Activated CD4-positive, alpha-beta T cell treated with anti-CD3 and anti-CD28 coated beads for 1 hour (primary cell): ENCODE measurements at regions not wholly inside any gene's neighbourhood (a gene's known extent, or its start where the extent isn't known, plus 50 kb on each side); places are given as distances from the start of the nearest gene placed in this dataset.

Source experiments
- DNase-seq: peaks from one replicate; pipeline ENCODE4 v3.0.0-alpha.2; 2020

DNA sequence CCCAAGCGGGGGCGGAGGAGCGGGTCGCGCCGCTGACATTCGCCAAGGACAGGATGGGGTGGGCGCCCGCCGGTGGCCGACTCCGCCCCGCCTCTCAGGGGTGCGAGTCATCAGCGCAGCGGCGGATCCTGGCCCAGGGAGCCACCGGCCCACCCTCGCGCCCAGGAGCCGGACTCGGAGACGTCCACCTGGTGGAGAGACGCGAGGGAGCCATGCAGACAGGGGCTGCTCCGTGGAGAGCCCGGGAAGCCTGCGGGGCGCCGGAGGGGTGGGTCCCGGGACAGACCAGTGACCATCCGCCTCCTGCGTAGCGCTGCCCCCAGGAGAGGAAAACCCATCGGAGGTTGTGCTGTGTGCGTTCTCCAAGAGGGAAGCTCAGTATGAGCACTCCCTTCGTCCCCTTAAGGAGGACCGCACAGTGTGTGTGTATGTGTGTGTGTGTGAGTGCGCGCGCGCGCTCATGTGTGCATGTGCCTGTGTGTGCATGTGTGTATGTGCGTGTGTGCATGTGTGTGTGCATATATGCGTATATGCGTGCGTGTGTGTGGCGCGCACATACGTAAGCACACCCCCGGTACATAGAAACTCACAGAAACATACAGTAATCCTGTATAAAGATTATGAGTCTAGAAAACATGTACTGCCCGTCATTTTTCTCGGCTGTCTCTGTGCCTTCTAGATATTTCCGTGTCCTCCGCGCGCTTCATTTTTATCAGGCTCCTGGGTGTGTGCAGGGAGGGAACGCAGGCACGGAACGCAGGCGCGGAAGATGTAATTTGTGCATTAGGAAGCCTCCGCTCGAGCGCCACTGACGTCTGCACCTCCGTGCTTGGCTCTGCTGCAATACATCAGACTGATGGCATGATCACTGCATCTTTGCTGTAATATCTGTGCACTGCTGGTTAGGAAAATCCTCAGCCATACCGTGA lies 158.9 kb downstream of the TBXT start:
- DNase-seq: no peak

DNA sequence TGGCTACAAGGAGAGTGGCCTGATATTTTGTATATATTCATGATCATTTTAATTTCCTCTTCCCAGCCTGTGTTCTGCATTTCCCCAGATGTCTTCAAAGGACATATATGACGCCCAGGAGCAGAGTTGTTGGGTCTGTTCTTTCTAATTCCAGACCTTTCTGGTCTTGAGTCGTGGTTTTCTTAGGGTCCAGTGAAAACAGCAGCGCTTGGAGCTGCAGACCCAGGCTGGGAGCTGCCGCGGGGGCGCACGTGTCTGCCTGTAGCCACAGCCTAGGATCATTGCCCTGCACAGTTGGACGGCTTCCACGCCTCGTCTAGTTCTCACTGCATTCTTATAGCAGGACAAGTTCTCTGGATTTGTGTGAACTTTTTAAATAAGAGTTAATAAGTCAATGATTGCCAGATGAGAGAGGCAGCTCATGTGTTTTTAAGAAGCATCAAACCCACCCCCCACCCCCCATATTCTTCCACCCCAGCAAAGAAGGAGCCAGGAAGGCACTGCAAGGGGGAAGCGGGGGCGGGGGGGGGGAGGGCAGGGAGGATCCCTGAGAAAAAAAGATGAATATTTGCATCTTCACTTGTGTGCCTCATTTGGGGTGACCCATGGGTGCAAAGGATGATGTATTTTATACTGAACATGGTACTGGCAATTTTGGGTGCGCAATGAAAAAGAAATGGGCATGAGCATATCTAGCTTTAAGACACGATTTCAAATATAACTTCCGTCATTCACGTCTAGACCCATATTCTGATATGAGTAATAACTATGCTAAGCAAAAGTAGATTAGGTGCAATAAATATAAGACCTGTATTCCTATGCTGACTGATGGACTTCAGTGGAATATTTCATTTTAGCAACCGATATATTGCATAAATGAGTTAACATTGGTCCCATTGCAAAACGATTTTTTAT lies 160.0 kb downstream of the TBXT start:
- no peak for DNase-seq

- DNase-seq: no peak
Observed at GRCh38 chr6:166006900-166007301, 160.8 kb downstream of the TBXT start.

DNA sequence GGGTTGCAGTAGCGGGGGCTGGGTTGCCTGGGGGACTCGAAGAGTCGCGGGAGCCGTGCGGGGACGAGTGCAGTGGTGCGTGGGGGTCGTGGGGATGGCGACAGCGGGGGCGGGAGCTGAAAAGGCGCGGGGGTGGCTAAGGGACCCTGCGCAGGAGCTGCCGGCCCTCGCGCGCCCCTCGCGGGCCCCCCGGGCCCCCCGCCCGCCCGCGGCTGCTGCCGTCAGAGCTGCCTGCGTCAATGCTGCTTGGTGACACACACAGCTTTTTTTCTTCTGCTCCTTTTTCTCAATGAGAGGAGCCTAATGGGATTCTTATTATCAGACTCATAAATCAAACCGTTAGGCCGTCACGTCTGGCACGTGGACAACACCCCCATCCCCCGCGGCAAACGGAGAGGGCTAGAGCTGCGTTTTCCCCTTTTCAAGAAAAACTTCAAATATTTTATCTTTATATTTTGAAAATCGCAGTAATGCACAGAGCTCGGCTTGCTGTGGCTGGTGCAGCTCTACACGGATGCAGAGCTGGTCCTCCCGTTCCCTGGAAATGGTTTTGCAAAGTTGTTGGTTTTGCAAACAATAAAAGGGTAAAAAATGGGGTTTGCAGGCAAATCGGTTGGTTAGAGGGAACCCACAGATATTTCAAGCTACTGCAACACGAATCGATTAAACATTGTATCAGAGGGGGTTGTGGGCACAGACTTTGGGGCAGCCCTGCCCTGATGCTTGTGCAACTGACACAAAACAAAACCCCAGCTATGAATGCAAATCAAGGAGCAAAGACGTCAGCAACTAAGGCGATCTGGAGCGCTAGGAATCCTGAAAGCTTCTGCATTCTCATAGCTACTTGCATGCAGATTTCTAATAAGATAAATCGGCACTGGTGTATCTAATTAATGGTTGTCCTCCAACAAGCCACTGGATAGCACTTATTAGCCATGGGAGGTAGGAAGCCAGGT lies 161.4 kb downstream of the TBXT start:
- DNase-seq: no peak

DNA sequence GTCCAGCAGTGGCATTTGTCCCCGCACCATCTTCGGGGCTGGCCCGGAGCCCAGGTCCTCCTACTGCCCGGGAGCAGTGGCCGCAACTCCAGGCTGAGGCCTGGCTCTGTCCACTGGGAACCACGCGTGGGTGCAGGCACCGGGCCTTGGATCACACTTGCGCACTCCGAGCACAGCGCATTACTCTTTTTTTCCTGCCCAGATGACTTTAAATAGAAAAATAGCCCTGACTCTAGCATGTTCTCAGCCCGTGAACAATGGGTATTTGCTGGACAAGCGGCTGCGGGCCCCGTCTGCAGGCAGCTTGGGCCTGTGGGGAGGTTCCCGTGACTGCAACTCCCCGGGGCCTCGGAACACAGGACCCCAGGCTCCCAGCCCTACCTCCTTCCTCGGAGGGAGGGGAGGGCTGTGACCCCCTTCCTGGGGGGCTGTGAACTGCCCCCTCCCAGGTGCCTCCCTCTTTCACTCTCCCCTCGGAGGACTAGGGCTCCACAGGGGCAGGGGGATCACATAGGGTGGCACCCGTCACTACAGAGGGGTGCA lies 162.2 kb downstream of the TBXT start:
- no peak for DNase-seq

DNA sequence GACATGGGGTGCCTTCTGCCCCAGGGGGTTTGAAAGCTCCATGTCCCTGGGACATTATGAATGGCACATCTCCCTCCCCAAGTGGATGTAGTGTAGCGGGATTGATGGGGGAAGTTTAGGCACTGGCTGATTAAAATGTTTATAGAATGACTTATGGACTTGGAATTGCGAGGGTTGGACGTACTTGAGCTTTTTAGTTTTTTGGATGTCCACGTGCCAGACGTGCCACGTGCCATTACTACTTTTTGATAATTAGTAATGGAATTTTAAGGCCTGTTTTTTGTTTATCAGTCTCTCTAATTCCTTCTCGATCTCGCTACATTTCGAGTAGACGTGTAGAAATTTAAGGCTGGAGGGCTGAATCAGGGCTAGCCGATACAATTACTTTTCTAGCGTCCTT lies 162.8 kb downstream of the TBXT start:
- no peak for DNase-seq

DNA sequence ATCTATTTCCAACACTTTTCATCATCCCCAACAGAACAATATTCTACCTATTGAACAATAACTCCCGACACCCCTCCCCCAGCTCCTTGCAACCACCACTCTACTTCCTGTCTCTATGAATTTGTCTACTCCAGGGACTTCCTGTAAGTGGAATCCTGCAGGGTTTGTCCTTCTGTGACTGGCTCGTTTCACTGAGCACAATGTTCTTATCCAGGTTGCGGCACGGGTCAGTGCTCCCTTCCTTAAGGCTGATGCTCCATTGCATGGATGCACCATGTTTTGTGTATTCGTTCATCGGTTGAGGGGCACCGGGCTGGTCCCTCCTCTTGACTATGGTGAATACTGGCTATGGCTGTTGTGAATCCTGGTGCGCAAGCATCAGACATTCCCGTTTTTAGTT lies 163.2 kb downstream of the TBXT start:
- no peak for DNase-seq

GRCh38 chr6:166003569-166003968 lies 164.1 kb downstream of the TBXT start:
- no peak for DNase-seq

- DNase-seq: no peak
Observed at GRCh38 chr6:166001359-166001758, 166.3 kb downstream of the TBXT start.

GRCh38 chr6:165999279-165999678 lies 168.4 kb downstream of the TBXT start:
- no peak for DNase-seq

DNA sequence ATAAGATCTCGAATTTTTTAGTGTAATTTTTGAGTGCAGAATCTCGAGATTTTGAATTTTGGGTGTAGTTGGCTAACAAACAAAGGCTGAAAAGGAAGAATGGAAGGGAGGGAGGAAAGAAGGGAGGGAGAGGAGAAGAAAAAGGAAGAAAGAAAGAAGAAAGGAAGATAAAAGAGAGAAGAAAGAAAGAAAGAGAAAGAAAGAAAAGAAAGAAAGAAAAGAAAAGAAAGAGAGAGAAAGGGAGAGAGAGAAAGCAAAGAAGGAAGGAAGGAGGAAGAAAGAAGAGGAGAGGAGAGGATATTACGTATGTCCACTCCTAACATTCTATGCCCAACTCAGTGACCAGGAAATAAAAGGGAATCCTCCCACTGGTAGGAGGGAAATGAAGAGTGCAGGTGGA lies 169.6 kb downstream of the TBXT start:
- DNase-seq: no peak

GRCh38 chr6:165991341-165991740 lies 176.3 kb downstream of the TBXT start:
- DNase-seq: no peak

DNA sequence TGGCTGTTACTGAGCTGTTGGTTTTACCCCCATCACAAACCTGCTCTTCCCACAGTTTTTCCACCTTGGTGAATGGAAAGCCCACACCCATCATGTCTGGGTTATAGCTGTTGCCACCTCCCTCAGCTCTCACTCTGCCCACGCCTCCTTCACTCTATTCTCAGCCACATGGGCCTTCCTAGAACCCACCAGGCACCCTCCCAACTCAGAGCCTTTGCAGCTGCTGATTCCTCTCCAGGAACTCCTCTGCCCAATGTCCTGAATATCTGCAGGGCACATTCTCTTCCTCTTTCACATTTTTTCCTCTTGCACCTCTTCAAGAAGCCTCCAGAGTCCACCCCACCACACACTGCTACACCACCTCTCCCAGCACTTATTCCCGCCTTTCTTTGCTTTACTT lies 177.4 kb downstream of the TBXT start:
- no peak for DNase-seq

DNA sequence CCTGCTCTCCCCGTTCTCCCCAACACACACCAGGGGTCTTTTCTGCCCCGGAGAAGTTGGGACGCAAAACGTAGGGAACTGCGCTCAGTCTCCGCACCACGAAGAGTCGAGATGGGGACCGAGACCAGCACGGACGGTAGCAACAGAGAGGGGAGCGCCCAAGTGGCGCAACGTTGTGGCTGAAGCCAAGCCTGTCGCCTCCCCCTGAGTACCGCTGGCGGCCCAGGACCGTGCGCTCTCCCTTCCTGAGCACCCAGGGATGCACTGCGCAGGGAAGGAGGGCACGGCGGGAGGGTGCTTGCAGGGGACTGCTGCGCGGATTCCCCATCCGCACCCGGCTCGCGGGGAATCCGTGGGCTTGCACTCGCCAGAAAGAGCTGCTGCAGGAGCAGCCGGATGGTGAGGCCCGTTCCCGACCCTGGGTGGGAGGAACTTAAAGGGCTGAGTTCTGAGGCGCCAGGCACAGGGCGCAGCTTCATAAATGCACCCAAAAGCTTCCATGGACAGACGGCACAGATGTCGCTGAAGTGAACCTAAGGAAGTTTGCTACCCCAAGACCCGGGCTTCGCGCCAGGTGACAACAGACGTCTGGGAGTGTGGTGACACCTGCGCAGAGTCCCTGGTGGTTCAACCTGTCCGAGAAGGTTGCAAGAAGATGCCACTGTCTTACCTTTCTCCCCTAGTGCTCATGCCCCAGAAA lies 178.7 kb downstream of the TBXT start:
- DNase-seq: no peak

GRCh38 chr6:165988302-165988756 lies 179.3 kb downstream of the TBXT start:
- no peak for DNase-seq

- no peak for DNase-seq
Observed at GRCh38 chr6:165987483-165988301, 180.0 kb downstream of the TBXT start.

GRCh38 chr6:165986914-165987482 lies 180.7 kb downstream of the TBXT start:
- DNase-seq: no peak

DNA sequence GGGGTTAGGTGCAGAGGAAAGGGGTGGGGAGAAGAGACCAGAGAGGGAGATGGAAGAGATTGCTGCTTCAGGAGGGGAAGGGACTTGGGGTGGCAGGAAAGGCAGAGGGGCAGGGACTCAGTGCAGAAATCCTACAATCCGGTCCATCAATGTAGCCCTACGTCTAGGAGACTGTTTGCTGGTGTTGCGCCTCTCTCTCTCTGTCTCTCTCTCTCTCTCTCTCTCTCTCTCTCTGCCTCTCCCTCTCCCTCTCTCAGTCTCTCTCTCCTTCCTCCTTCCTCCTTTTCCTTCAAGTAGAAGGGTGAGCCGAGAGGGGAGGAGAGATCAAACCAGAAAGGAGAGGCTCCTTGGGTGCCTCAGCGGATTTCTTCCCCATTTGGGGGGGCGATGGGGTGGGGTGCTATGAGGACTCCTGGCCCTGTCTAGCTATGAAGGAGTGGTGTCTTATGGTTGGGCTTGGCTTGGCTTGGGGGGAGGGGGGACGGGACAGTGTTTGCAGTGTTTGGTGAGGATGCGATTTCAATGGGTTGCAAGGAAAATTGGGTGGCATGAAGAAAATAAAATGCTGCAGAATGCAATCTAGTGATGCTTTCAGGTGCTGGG lies 181.2 kb downstream of the TBXT start:
- no peak for DNase-seq

DNA sequence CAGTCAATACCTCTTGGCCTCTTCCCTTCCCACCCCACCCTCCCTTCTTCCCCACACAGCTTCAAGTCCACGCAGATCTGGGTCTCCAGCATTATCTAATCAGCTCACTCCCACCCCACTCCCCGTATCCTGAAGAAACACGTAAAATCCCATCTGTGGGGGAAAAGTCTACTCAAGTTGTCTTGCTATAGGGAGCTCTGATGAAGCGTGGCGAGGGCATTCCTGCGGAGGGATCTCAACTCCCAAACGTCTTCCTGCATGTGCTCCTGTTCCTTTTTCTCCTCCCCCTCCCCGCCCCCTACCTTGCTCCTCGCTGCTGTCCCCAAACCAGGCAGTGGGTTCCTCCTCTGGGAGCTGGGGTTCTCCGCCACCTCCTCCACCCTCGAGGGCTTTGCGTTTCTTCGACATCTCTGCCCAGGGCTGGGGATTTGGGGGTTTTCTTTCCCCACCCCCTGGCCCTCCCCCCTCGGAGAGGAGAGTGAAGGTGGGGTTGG lies 181.8 kb downstream of the TBXT start:
- DNase-seq: no peak
